GM12878 (cell line): ENCODE measurements at regions not wholly inside any gene's neighbourhood (a gene's known extent, or its start where the extent isn't known, plus 50 kb on each side); places are given as distances from the start of the nearest gene placed in this dataset.

Source experiments
- ATF3 ChIP-seq: IDR thresholded peaks from 2 replicates; pipeline ENCODE4 v1.6.1; 2011; ENCODE audit warnings: low read depth, mild to moderate bottlenecking, low read length, moderate library complexity, borderline replicate concordance; ENCODE audit errors: extremely low read depth
- CBFB ChIP-seq: IDR thresholded peaks from 2 replicates; pipeline ENCODE4 v1.6.1; 2016; ENCODE audit warnings: antibody characterized with exemption, low read depth
- CTCF ChIP-seq, 3 experiments: IDR thresholded peaks in 2 of 3; conservative IDR thresholded peaks in 1 of 3; 2 replicates each; pipeline ENCODE4 v1.5.1; 2011; ENCODE audit warnings: low read depth in 3 of 3, low read length in 3 of 3, mild to moderate bottlenecking in 3 of 3, control low read depth in 2 of 3, moderate library complexity in 2 of 3, inconsistent platforms in 1 of 3, mixed read lengths in 1 of 3; ENCODE audit not compliant: control insufficient read depth in 2 of 3, insufficient read depth in 1 of 3; ENCODE audit errors: extremely low read depth in 1 of 3
- ELK1 ChIP-seq: IDR thresholded peaks from 2 replicates; pipeline ENCODE4 v1.6.1; 2012; ENCODE audit warnings: low read depth, low read length, improper control_type of control experiment
- ESRRA ChIP-seq: IDR thresholded peaks from 2 replicates; pipeline ENCODE4 v1.6.1; 2012; ENCODE audit warnings: mild to moderate bottlenecking, low read length, improper control_type of control experiment
- GABPA ChIP-seq: IDR thresholded peaks from 2 replicates; pipeline ENCODE4 v1.6.1; 2014; ENCODE audit warnings: antibody characterized with exemption, low read depth, mild to moderate bottlenecking, inconsistent platforms
- JUNB ChIP-seq: IDR thresholded peaks from 2 replicates; pipeline ENCODE4 v1.6.1; 2016; ENCODE audit warnings: antibody characterized with exemption, mild to moderate bottlenecking
- KLF5 ChIP-seq: fragments of 450-650 bp; IDR thresholded peaks from 2 replicates; pipeline ENCODE4 v1.6.1; 2014; ENCODE audit warnings: mild to moderate bottlenecking; ENCODE audit not compliant: partially characterized antibody
- MEF2A ChIP-seq: IDR thresholded peaks from 2 replicates; pipeline ENCODE4 v1.6.1; 2011; ENCODE audit warnings: low read depth, mild to moderate bottlenecking, low read length, moderate library complexity; ENCODE audit not compliant: insufficient read depth
- SRF ChIP-seq, 2 experiments: IDR thresholded peaks; 2 replicates each; pipeline ENCODE4 v1.6.1; 2011; ENCODE audit warnings: low read depth in 2 of 2, low read length in 2 of 2, mild to moderate bottlenecking in 1 of 2, moderate library complexity in 1 of 2
- ZNF274 ChIP-seq: IDR thresholded peaks from one replicate; pipeline ENCODE4 v1.8.0; 2011; ENCODE audit not compliant: insufficient read length, insufficient read depth

- TF ChIP-seq CBFB (no peak), CTCF (IDR thresholded peaks at IDR 0.05 in 2 of 3, conservative IDR thresholded peaks at IDR 0.05 in 1 of 3; ENCODE audit: control insufficient read depth in 2 of 3, extremely low read depth in 1 of 3, insufficient read depth in 1 of 3, low read depth in 3 of 3, low read length in 3 of 3) (no peak), MEF2A (no peak), JUNB (no peak), ATF3 (no peak), GABPA (no peak), SRF (IDR thresholded peaks at IDR 0.05; ENCODE audit: low read depth in 2 of 2, low read length in 2 of 2) (no peak), KLF5 (no peak), ZNF274 (no peak), ESRRA (no peak), ELK1 (no peak)
Observed at GRCh38 chr7:42431873-42432272, 194.9 kb upstream of the GLI3 start.
